Mammary epithelial cell (primary cell): ENCODE measurements at regions not wholly inside any gene's neighbourhood (a gene's known extent, or its start where the extent isn't known, plus 50 kb on each side); places are given as distances from the start of the nearest gene placed in this dataset.

Experiments
- EZH2 ChIP-seq: IDR thresholded peaks from 2 replicates; pipeline ENCODE4 v1.6.1; 2012; ENCODE audit warnings: low read length, inconsistent platforms, borderline replicate concordance
- TF ChIP-seq, protein P1 (sequence below), 2 donors: IDR thresholded peaks in 1 of 2; conservative IDR thresholded peaks in 1 of 2; 2 replicates each; pipeline ENCODE4 v1.5.1; 2011 to 2012; ENCODE audit warnings: inconsistent platforms in 2 of 2, low read length in 2 of 2, mild to moderate bottlenecking in 2 of 2, control low read depth in 1 of 2, low read depth in 1 of 2; ENCODE audit not compliant: insufficient read depth in 1 of 2; ENCODE audit errors: extremely low read depth in 1 of 2

- TF ChIP-seq, protein P1, sequence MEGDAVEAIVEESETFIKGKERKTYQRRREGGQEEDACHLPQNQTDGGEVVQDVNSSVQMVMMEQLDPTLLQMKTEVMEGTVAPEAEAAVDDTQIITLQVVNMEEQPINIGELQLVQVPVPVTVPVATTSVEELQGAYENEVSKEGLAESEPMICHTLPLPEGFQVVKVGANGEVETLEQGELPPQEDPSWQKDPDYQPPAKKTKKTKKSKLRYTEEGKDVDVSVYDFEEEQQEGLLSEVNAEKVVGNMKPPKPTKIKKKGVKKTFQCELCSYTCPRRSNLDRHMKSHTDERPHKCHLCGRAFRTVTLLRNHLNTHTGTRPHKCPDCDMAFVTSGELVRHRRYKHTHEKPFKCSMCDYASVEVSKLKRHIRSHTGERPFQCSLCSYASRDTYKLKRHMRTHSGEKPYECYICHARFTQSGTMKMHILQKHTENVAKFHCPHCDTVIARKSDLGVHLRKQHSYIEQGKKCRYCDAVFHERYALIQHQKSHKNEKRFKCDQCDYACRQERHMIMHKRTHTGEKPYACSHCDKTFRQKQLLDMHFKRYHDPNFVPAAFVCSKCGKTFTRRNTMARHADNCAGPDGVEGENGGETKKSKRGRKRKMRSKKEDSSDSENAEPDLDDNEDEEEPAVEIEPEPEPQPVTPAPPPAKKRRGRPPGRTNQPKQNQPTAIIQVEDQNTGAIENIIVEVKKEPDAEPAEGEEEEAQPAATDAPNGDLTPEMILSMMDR (conservative IDR thresholded peaks at IDR 0.05 in 1 of 2, IDR thresholded peaks at IDR 0.05 in 1 of 2; ENCODE audit: extremely low read depth in 1 of 2, insufficient read depth in 1 of 2, low read depth in 1 of 2, low read length in 2 of 2), result no peak
- no peak for TF ChIP-seq EZH2
Observed at GRCh38 chr12:39012870-39013269, 107.5 kb upstream of the CPNE8 start.
